ENCODE measurements at regions not wholly inside any gene's neighbourhood (a gene's known extent, or its start where the extent isn't known, plus 50 kb on each side); places are given as distances from the start of the nearest gene placed in this dataset.

GRCh38 chr22:22749167-22749758 lies 104.8 kb downstream of the GGTLC2 start:
- H3K79me2 ChIP-seq (ENCODE audit: low read depth): no peaks in the 10 kb centered on the region
- H3K9me2 ChIP-seq (ENCODE audit: insufficient read depth): no peaks in the 10 kb centered on the region
- no peaks in the 10 kb centered on the region for H4K20me1 ChIP-seq (ENCODE audit: insufficient read depth)
- H3K27ac ChIP-seq: no peak overlapping the region
- no peaks in the 10 kb centered on the region for H3K9me3 ChIP-seq (ENCODE audit: insufficient read depth, low read depth)
- intact Hi-C loops (cut with micrococcal nuclease; ENCODE audit: unreplicated experiment): no loop called here
- no peak overlapping the region for H3K4me3 ChIP-seq
- no TSS peak for BruUV-seq (replicated peaks)
- no peak overlapping the region for H2AFZ ChIP-seq
- peaks cover 8% of the 10 kb centered on the region; the same call in 1 of the 2 replicates for H3K27me3 ChIP-seq (ENCODE audit: insufficient read depth, low read depth)
- H3F3A ChIP-seq (ENCODE audit: insufficient read depth, low read depth): no peaks in the 10 kb centered on the region
- CTCF ChIA-PET: no interaction called here
- H3K4me2 ChIP-seq: no peak overlapping the region
- POLR2A ChIA-PET (ENCODE audit: unreplicated experiment): no interaction called here
- no peak for DNase-seq
- TF ChIP-seq, protein P1, sequence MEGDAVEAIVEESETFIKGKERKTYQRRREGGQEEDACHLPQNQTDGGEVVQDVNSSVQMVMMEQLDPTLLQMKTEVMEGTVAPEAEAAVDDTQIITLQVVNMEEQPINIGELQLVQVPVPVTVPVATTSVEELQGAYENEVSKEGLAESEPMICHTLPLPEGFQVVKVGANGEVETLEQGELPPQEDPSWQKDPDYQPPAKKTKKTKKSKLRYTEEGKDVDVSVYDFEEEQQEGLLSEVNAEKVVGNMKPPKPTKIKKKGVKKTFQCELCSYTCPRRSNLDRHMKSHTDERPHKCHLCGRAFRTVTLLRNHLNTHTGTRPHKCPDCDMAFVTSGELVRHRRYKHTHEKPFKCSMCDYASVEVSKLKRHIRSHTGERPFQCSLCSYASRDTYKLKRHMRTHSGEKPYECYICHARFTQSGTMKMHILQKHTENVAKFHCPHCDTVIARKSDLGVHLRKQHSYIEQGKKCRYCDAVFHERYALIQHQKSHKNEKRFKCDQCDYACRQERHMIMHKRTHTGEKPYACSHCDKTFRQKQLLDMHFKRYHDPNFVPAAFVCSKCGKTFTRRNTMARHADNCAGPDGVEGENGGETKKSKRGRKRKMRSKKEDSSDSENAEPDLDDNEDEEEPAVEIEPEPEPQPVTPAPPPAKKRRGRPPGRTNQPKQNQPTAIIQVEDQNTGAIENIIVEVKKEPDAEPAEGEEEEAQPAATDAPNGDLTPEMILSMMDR (conservative IDR thresholded peaks at IDR 0.05): no peak
- TF ChIP-seq EZH2 (IDR thresholded peaks at IDR 0.05; ENCODE audit: low read depth): no peak
- H3K36me3 ChIP-seq (ENCODE audit: low read depth): no peaks in the 10 kb centered on the region
- no peaks in the 10 kb centered on the region for H3K4me1 ChIP-seq (replicated peaks; ENCODE audit: insufficient read depth)

GRCh38 chr22:22750335-22751042 lies 106.1 kb downstream of the GGTLC2 start:
- ChIA-PET CTCF (no interaction called here), POLR2A (ENCODE audit: unreplicated experiment) (no interaction called here)
- no peak for TF ChIP-seq EZH2 (IDR thresholded peaks at IDR 0.05; ENCODE audit: low read depth)
- TF ChIP-seq, protein P1 (conservative IDR thresholded peaks at IDR 0.05): no peak
- no peaks in the 10 kb centered on the region for H3K79me2 ChIP-seq (ENCODE audit: low read depth)
- no peaks in the 10 kb centered on the region for H3K36me3 ChIP-seq (ENCODE audit: low read depth)
- H2AFZ ChIP-seq: no peak overlapping the region
- BruUV-seq (replicated peaks): no TSS peak
- no peaks in the 10 kb centered on the region for H4K20me1 ChIP-seq (ENCODE audit: insufficient read depth)
- H3K27ac ChIP-seq: no peak overlapping the region
- H3K4me3 ChIP-seq: no peak overlapping the region
- H3K9me2 ChIP-seq (ENCODE audit: insufficient read depth): no peaks in the 10 kb centered on the region
- DNase-seq: no peak
- H3K4me2 ChIP-seq: no peak overlapping the region
- no peaks in the 10 kb centered on the region for H3F3A ChIP-seq (ENCODE audit: insufficient read depth, low read depth)
- no peaks in the 10 kb centered on the region for H3K4me1 ChIP-seq (replicated peaks; ENCODE audit: insufficient read depth)
- no peaks in the 10 kb centered on the region for H3K27me3 ChIP-seq (ENCODE audit: insufficient read depth, low read depth)
- H3K9me3 ChIP-seq (ENCODE audit: insufficient read depth, low read depth): no peaks in the 10 kb centered on the region
- intact Hi-C loops (cut with micrococcal nuclease; ENCODE audit: unreplicated experiment): no loop called here

DNA sequence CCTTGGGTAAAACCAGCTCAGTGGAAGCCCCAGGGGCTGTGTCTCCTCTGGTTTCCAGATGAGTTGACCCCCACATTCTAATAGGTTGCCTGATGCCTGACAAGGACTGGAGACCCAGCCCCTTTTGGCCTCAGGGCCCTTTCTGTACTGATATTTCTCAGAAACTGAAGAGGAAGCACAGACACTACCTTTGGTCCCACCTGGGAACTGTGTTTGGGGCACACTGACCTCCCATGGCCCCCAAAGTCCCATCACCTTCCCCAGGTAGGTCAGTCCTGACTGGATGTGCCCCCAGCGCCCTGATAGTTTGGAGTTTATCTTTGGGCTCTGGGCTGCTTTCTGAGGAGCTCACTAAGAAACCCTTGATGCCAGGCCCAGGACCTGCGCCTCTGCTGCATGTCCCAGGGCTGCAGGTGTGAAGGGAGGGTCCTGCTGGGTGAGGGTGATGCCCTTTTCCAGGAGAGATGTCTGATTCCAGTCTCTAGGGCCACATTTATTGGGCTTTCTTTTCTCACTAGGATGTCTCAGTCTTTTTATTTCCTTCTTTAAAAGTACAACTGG lies 106.7 kb downstream of the GGTLC2 start:
- H3K4me1 ChIP-seq (replicated peaks; ENCODE audit: insufficient read depth): no peaks in the 10 kb centered on the region
- H3K27me3 ChIP-seq (ENCODE audit: insufficient read depth, low read depth): no peaks in the 10 kb centered on the region
- intact Hi-C loops (cut with micrococcal nuclease; ENCODE audit: unreplicated experiment): no loop called here
- H2AFZ ChIP-seq: no peak overlapping the region
- TF ChIP-seq, protein P1 (conservative IDR thresholded peaks at IDR 0.05): no peak
- no TSS peak for BruUV-seq (replicated peaks)
- H3K27ac ChIP-seq: no peak overlapping the region
- no peak overlapping the region for H3K4me2 ChIP-seq
- H3K9me3 ChIP-seq (ENCODE audit: insufficient read depth, low read depth): no peaks in the 10 kb centered on the region
- H3K9me2 ChIP-seq (ENCODE audit: insufficient read depth): no peaks in the 10 kb centered on the region
- no peak for DNase-seq
- no peaks in the 10 kb centered on the region for H3K36me3 ChIP-seq (ENCODE audit: low read depth)
- no peaks in the 10 kb centered on the region for H4K20me1 ChIP-seq (ENCODE audit: insufficient read depth)
- no peaks in the 10 kb centered on the region for H3F3A ChIP-seq (ENCODE audit: insufficient read depth, low read depth)
- POLR2A ChIA-PET (ENCODE audit: unreplicated experiment): no interaction called here
- CTCF ChIA-PET: no interaction called here
- H3K79me2 ChIP-seq (ENCODE audit: low read depth): no peaks in the 10 kb centered on the region
- H3K4me3 ChIP-seq: no peak overlapping the region

Data from PC-9 (cell line).